ENCODE measurements at regions not wholly inside any gene's neighbourhood (a gene's known extent, or its start where the extent isn't known, plus 50 kb on each side); places are given as distances from the start of the nearest gene placed in this dataset.
A peak's percentile ranks its signal among the peaks of the same experiment; 100 is the strongest.

DNA sequence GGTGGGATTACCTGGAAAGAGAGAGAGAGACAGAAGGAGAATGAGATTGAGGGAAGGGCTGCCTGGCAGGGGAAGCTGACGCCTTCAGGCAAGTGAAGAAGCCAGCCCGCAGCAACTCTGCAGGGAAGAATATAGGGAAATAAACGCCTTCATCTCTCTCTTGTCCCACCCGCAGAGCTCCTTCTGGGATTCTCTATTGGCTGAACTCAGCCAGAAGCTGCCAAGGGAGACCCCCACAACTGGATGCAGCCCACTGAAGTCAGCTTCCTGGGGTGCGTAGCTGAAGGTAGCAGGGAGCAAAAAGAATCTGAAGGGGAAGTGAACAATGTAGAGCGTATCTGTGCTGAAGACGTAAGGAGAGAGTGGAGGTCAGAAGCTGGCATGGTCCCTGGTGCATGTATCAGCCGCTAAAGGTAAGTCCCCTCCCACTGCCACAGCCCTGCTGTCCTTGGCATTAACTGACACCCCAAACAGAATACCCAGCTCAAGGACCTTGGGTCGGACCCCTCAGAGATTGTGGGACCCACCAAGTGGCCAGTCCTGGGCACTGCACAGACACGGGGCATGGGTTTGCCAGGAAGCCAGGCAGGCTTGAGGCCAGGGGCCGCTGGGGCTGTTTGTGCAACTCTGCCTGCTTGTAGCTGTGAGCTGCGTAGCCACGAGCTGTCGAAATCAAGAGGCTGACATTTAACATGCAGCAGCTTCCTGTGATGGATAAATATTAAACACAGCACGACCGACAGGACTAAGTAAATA lies 469.9 kb downstream of the MN1 start:
- peak; percentile 15 for DNase-seq (ENCODE audit: low read depth)

GRCh38 chr22:27335102-27335660 lies 466.4 kb downstream of the MN1 start:
- DNase-seq (ENCODE audit: low read depth), result no peak

- no peak for DNase-seq (ENCODE audit: low read depth)
Observed at GRCh38 chr22:27336151-27337090, 465.1 kb downstream of the MN1 start.

DNA sequence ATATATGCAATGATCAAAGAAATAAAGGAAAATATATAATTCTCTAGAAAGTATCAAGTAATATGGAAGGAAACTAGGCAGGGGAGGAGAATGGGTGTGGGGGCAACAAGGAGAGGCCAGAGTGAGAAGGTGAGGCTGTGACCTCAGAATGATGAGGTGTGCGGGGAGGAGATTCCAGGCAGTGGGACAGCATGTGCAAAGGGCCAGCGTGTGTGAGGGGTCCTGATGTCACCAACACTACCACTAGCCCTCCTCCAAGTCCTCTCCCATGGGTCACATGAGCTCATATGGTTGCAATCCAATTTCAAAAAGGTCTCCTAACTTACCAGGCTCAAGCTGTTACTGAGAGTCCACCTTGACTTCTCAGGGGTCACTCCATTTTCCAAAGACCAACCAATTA lies 463.9 kb downstream of the MN1 start:
- no peak for DNase-seq (ENCODE audit: low read depth)

- DNase-seq (ENCODE audit: low read depth), result no peak
Observed at GRCh38 chr22:27340047-27340446, 461.5 kb downstream of the MN1 start.

DNA sequence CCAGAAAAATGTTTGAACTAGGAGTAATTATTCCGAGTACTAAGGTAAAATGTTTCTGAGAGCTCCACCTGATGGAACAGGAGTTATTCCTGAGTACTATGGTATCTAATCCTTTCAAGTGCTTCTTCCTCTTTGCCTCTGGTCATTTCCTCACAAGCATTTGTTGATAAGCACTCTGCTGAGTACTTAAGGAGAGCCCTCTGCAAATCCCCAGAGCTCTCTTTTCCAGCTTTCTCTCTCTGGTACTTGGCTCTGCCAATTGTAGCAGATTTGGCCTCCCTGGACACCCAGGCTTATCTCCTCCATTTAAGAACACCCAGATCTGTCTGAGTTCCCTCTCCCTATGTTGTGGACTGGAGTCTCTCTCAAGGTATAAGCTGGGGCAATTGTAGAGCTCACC lies 457.0 kb downstream of the MN1 start:
- no peak for DNase-seq (ENCODE audit: low read depth)

GRCh38 chr22:27345691-27346090 lies 455.9 kb downstream of the MN1 start:
- no peak for DNase-seq (ENCODE audit: low read depth)

DNA sequence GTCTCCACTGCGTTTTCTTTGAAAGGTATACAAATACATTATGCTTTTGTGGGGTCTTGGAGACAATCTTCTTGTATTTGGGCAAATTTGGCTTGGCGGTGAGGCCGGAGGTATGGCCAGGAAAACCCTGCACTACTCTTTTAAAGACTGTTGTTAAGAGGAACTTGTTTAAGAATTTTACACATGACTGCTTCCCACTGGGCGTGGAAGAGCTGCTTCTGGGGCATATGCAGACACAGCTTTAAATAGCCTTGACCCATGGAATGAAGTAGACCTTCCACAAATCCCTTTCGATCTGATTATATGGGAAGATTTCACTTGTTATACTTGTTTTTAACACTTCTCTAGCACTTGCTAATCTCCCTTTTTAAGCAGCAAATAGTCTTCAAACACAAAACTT lies 453.6 kb downstream of the MN1 start:
- no peak for DNase-seq (ENCODE audit: low read depth)

GRCh38 chr22:27348634-27349033 lies 452.9 kb downstream of the MN1 start:
- peak; percentile 12 for DNase-seq (ENCODE audit: low read depth)

DNA sequence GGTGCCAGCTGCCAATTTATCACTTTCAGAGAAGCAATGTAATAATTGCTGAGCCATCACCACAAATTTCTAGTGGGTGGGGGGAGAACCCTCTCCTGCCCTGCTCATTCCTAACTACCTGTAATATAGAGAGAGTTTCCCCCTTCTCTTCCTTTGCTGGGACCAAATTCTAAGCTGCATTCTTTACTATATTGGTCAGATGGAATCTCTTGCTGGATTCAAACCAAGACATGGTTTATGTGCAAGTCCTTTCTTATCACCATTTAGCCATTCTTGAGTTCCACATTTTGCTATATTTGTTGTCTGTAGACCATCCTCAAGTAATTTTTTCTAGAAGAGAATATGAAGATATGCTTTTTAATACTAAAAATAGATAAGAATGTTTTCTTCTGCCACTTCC lies 452.1 kb downstream of the MN1 start:
- no peak for DNase-seq (ENCODE audit: low read depth)

DNA sequence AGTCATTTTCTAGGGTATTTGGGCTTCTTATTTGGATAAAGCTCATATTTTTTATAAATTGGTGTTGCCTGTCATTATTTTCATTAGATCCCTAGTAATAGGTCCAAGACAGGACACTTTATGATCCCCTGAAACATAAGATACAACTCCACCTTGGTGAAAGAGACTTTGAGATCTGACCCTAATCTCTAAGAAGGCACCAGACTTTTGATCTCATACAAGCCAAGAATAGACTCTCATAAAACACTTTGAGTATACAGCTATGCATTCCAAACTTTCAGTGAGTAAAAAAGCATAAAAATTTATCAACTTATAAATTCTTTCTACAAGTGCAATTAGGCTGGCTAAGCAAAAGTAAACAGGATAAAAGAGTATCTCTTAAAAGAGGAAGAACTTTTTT lies 451.2 kb downstream of the MN1 start:
- DNase-seq (ENCODE audit: low read depth), result no peak

- DNase-seq (ENCODE audit: low read depth), result no peak
Observed at GRCh38 chr22:27352426-27352825, 449.1 kb downstream of the MN1 start.

DNA sequence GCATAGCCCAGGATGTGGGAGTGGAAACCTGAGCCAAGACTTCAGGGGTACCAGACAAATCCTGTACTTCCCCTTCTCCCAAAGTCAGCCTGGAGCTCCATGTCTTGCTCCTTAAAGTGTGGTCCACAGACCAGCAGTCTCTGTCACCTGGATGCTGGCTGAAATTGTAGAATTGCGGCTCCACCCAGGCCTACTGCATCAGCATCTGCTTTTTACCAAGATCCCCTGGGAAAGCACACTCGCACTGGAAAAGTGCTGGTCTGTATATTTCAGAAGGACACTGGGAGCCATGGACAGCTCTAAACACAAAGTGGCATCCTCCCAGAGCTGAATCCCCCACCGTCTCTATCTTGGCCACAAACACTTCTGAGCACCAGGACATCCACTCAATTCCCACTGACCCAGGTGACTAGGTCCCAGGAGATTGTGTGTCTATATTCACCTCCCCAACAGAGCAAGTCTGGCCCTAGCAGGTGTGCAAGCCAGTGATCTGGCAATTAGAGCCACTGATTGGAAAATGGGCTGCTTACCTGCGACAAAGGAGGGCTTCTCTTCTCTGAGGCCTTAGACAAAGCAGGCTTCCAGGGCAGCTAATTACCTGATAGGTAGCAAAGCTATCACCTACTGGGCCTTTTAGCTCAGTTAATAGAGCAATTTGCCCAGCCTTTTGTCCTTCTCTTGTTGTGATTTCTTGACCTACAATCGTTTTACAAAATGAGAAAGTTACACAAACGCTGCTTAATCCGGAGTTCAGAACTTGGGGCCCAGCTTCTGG lies 443.3 kb downstream of the MN1 start:
- DNase-seq (ENCODE audit: low read depth), result no peak

GRCh38 chr22:27370269-27370668 lies 431.3 kb downstream of the MN1 start:
- no peak for DNase-seq (ENCODE audit: low read depth)

DNA sequence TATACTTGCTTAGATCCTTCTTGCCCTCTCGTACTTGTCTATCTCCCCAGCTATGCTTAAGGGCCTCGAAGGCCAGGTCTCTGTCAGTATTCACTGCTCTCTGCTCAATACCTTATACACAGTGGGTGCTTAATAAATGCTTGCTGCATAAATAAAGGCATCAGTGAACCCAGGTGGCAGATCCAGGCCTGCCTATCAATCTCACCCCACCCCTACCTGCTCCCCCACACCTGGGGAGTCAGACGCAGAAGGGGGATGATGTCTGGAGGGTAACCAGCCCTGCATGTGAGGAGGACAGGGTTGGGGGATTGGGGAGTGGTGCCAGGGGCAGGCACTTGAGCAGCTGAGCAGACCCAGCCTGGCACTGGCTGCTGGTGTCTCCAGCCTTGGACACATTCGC lies 430.6 kb downstream of the MN1 start:
- DNase-seq (ENCODE audit: low read depth), result no peak

DNA sequence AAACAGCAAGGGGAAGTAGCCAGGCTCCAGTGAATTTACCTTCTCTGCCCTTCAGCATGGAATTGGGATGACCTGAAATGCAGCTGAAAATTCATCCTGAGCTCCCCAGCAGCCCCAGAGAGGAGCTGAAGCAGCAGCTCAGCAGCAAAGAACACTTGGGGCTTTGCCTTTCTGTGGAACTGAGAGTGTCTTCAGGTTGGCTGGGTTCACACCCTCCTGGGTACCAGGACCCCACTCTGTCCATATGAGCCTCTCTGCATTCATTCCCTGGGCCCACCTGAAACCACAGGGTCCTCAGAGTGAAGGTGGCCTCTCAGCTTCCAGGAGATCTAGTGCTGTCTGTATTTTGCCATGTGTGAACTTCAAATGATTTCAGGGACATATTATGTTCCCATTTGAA lies 429.2 kb downstream of the MN1 start:
- DNase-seq (ENCODE audit: low read depth), result no peak

DNA sequence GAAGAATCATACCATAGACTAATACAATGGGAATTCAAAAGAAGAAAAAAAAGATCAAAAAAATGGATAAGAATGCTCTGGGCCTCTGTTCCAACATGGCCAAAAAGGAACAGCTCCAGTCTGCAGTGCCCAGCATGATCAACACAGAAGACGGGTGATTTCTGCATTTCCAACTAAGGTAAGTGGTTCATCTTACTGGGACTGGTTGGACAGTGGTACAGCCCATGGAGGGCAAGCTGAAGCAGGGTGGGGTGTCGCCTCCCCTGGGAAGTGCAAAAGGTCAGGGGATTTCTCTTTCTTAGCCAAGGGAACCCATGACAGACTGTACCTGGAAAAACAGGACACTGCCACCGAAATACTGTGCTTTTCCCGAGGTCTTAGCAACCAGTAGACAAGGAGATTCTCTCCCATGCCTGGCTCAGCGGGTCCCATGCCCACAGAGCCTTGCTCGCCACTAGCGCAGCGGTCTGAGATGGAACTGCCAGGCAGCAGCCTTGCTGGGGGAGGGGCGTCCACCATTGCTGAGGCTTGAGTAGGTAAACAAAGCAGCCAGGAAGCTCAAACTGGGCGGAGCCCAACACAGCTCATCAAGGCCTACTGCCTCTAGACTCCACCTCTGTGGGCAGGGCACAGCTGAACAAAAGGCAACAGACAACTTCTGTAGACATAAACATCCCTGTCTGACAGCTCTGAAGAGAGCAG lies 428.4 kb downstream of the MN1 start:
- no peak for DNase-seq (ENCODE audit: low read depth)

GRCh38 chr22:27377501-27378295 lies 423.9 kb downstream of the MN1 start:
- peak; percentile 47 for DNase-seq (ENCODE audit: low read depth)

DNA sequence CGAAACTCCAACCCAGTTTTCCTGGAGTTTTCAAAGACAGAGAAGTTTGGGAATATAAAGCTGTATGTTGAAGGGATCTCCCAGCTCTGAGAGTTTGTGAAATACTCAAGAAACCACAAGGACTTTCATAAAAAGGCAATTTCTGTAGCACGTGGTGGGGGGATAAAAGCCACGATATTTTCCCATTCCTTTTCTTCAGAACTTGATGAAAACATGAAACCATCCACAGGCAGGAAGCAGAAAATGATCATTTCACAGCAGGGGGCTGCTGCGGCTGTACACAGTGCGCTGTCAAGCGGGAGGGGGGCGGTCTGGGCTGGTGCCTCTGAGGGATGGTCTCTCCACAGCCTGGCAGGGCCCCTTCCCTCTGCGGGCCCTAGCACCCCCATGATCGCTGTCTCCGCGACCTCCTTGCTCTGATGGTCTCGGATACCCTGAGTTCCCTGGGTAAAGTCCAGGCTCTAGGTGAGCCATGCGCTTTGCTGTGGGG lies 423.2 kb downstream of the MN1 start:
- DNase-seq (ENCODE audit: low read depth), result peak; percentile 4

- no peak for DNase-seq (ENCODE audit: low read depth)
Observed at GRCh38 chr22:27378995-27379394, 422.6 kb downstream of the MN1 start.

All from LHCN-M2 (cell line).